SU-DHL-6 (cell line): ENCODE measurements at regions not wholly inside any gene's neighbourhood (a gene's known extent, or its start where the extent isn't known, plus 50 kb on each side); places are given as distances from the start of the nearest gene placed in this dataset.

Source experiments
- CTCF ChIP-seq: fragments of 200-600 bp; sonication (generic); IDR thresholded peaks from one replicate; pipeline ENCODE4 v1.5.1; 2017; ENCODE audit warnings: antibody characterized with exemption, mild to moderate bottlenecking, low read length, moderate library complexity; ENCODE audit not compliant: insufficient read depth, poor library complexity, severe bottlenecking
- EZH2phosphoT487 ChIP-seq: fragments of 200-600 bp; sonication (generic), shearing (Covaris generic); conservative IDR thresholded peaks from 2 replicates; pipeline ENCODE4 v1.6.1; 2018; ENCODE audit warnings: mild to moderate bottlenecking, antibody characterized with exemption, low read length, moderate library complexity, mixed read lengths

GRCh38 chr11:116576526-116576925, 196.3 kb downstream of the BUD13 start:
- TF ChIP-seq CTCF (no peak), EZH2phosphoT487 (no peak)
